ENCODE measurements at regions not wholly inside any gene's neighbourhood (a gene's known extent, or its start where the extent isn't known, plus 50 kb on each side); places are given as distances from the start of the nearest gene placed in this dataset.

DNA sequence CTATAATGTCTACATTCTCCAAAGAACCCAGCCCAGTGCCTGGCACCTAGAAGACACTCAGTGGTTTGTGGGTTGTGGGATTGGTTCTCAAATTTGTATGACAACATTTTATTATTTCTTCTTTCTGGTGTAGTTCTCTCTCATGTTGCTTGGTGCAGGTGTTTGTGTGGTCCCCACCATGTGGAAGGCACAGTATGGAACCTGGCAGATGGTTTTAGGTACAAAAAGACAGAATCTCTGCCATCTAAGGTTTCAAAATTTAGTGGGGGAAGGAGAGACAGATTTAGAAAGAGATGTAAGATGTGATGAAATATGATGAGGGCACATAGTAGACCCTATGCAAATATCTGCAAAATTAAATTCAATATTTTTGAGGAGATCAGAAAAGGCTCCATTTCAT, 323.8 kb downstream of the CDK5RAP2 start:
- no peak overlapping the region for H3K4me3 Mint-ChIP-seq
- peaks cover 3% of the 10 kb centered on the region for H3K27me3 Mint-ChIP-seq (ENCODE audit: low read depth)
- no peaks in the 10 kb centered on the region for H3K36me3 Mint-ChIP-seq (ENCODE audit: low read depth)
- no peak for DNase-seq
- no peak overlapping the region for H3K27ac Mint-ChIP-seq
- H3K9me3 Mint-ChIP-seq (ENCODE audit: insufficient read depth) = no peaks in the 10 kb centered on the region
- CTCF ChIA-PET = no interaction called here
- no peak for ATAC-seq
- H3K4me1 Mint-ChIP-seq (ENCODE audit: low read depth) = no peaks in the 10 kb centered on the region
- POLR2A ChIA-PET = no interaction called here

DNA sequence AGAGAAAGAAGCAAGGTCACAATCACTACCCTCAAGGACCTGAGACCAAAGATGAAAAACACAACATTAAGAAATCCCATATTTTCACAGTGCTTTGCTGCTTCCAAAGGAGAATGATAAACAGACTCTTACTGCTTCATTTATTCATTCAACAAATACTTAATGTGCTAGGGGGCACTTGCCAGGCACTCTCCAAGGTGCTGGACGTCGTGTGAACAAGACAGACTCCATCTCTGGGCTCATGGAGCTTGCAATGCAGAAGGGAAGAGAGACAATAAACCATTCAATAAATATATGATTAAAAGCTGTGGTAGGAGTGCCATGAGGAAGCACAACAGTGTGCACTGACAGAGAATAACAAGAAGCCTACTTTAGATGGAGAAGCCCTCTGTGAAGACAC, 327.7 kb downstream of the CDK5RAP2 start:
- ChIA-PET POLR2A (no interaction called here), CTCF (no interaction called here)
- no peak overlapping the region for H3K27ac Mint-ChIP-seq
- no peak overlapping the region for H3K4me3 Mint-ChIP-seq
- DNase-seq = no peak
- no peaks in the 10 kb centered on the region for H3K36me3 Mint-ChIP-seq (ENCODE audit: low read depth)
- no peaks in the 10 kb centered on the region for H3K27me3 Mint-ChIP-seq (ENCODE audit: low read depth)
- ATAC-seq = no peak
- H3K9me3 Mint-ChIP-seq (ENCODE audit: insufficient read depth) = no peaks in the 10 kb centered on the region
- H3K4me1 Mint-ChIP-seq (ENCODE audit: low read depth) = no peaks in the 10 kb centered on the region

DNA sequence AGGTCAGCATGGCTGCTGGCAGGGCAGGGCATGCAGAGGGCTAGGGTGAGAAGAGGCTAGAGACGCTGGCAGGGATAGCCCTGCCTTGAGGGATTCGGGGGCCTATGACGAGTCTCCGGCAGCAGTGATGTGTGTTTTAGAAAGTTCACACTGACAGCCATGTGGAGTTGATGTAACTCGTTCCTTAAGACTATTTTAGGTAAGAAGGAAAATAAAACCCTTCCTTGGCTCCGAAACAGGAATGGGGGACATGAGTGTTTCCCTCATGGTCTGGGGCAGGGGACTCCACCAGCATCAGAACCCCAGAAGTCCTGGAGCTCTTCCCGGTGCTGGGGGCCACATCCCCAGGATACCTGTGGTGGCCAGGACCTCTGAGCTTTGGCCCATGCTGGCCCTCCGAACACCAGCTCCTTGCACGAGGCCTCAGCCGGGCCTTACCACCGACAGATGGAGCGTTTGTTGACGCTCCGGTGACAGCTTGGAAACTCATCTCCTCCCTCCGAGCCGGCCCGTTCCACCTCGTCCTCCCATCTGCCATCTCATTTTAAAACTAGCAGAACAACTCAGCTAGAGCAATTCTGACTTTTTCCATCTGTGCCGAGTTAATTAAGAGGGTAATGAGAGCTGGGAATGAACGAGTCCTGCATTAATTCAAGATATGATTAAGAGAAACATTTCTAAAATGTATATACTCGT, 337.7 kb downstream of the CDK5RAP2 start:
- Mint-ChIP-seq H3K27me3 (ENCODE audit: low read depth) (no peaks in the 10 kb centered on the region), H3K36me3 (ENCODE audit: low read depth) (no peaks in the 10 kb centered on the region), H3K4me1 (ENCODE audit: low read depth) (no peaks in the 10 kb centered on the region), H3K27ac (no peak overlapping the region), H3K4me3 (no peak overlapping the region), H3K9me3 (ENCODE audit: insufficient read depth) (no peaks in the 10 kb centered on the region)
- ChIA-PET POLR2A (no interaction called here), CTCF (no interaction called here)
- DNase-seq (no peak), ATAC-seq (no peak)

DNA sequence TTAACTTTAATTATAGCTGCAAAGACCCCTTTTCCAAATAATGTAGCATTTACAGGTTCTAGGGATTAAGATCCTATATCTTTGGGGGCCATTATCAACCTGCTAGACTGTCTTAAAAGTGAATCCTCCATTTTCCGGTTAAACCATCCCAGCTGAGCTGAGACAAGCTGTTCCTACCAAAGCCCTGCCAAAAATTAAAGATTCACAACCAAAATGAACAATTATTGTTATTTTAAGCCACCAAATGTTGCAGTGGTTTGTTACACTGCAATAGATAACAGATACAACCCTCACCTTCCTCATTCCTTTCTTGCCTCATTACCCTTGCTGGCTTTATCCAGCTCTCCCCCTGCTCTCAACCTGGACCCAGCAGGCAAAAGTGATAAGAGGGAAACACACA, 343.4 kb downstream of the CDK5RAP2 start:
- ATAC-seq (no peak), DNase-seq (no peak)
- Mint-ChIP-seq H3K27ac (no peak overlapping the region), H3K36me3 (ENCODE audit: low read depth) (no peaks in the 10 kb centered on the region), H3K4me1 (ENCODE audit: low read depth) (no peaks in the 10 kb centered on the region), H3K27me3 (ENCODE audit: low read depth) (no peaks in the 10 kb centered on the region), H3K4me3 (no peak overlapping the region), H3K9me3 (ENCODE audit: insufficient read depth) (no peaks in the 10 kb centered on the region)
- POLR2A ChIA-PET = no interaction called here
- CTCF ChIA-PET = no interaction called here

DNA sequence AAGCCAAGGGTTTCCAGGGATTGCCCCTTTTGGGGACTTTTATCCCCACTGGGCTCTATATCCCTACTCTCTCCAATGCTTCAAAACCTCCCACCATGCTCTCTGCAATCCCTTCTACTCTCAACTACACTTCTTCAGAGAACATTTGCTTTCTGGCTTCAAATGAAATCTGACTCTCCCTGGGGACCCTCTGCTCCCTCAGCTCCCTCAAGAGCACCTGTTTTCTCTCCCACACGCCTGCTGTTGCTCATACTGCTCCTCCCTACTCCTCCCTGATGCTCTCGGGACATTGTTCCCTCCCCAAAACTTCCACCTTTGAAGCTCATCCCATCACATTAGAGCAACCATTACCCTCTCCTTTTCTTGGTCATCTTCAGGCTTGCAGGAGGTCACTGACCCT, 344.9 kb downstream of the CDK5RAP2 start:
- Mint-ChIP-seq H3K4me1 (ENCODE audit: low read depth) (no peaks in the 10 kb centered on the region), H3K27me3 (ENCODE audit: low read depth) (no peaks in the 10 kb centered on the region), H3K27ac (no peak overlapping the region), H3K9me3 (ENCODE audit: insufficient read depth) (no peaks in the 10 kb centered on the region), H3K4me3 (no peak overlapping the region), H3K36me3 (ENCODE audit: low read depth) (no peaks in the 10 kb centered on the region)
- ChIA-PET CTCF (no interaction called here), POLR2A (no interaction called here)
- ATAC-seq (no peak), DNase-seq (no peak)

DNA sequence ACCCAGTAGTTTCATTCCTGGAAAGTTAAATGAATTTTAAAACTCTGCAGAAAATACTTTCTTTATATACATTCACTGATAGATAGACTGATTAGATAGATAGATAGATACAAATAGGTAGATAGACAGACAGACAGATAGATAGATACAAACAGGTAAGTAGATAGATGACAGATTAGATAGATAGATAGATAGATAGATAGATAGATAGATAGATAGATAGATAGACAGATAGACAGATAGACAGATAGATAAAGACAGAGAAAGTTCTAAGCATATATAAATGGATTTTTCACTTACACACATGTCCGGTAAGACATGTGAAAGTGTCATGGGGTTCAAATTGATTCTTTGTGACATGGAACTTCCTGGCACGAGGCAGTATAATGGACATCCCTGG, 349.7 kb downstream of the CDK5RAP2 start:
- ATAC-seq = no peak
- Mint-ChIP-seq H3K4me3 (no peak overlapping the region), H3K27ac (no peak overlapping the region), H3K4me1 (ENCODE audit: low read depth) (no peaks in the 10 kb centered on the region), H3K27me3 (ENCODE audit: low read depth) (no peaks in the 10 kb centered on the region), H3K36me3 (ENCODE audit: low read depth) (no peaks in the 10 kb centered on the region), H3K9me3 (ENCODE audit: insufficient read depth) (no peaks in the 10 kb centered on the region)
- ChIA-PET POLR2A (no interaction called here), CTCF (no interaction called here)
- no peak for DNase-seq

DNA sequence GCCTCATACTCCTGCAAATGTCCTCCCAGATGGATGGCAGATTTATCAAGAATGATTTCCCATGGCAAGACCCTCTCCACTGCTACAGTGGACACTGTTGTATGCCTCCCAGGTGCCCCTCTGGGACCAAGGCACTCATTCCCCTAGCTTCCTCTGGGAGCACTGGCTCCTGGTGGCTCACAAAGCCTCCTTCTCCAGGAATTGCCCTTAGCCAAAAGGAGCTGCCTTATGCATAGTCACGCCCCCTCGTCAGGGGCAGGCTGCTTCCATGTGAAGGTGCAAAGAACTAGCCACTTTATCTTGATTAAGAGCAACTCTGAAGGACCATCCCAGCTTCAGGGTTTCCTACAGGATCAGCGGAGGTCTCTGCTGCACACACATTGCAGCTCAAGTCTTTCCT, 358.1 kb downstream of the CDK5RAP2 start:
- ChIA-PET POLR2A (no interaction called here), CTCF (no interaction called here)
- Mint-ChIP-seq H3K4me1 (ENCODE audit: low read depth) (no peaks in the 10 kb centered on the region), H3K9me3 (ENCODE audit: insufficient read depth) (no peaks in the 10 kb centered on the region), H3K4me3 (no peak overlapping the region), H3K27me3 (ENCODE audit: low read depth) (no peaks in the 10 kb centered on the region), H3K36me3 (ENCODE audit: low read depth) (no peaks in the 10 kb centered on the region), H3K27ac (no peak overlapping the region)
- DNase-seq (no peak), ATAC-seq (no peak)

DNA sequence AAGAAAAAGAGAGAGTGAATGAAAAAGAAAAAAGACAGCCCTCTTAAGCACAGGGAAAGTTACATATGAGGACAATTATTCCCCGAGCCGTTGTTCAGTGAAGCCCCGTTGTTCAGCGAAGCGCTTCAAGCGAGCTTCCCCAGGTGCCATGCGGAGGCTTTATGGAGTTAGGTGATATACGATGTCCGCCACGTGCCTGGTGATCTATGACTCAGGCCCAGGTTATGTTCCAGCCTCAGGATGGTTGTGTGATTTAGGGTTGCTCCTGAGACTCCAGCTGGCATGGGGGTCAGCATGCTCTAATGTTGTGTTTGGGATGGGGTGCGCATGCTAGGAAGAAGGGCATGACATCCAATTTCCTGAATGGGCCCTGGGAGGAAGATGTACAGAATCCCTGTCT, 365.6 kb downstream of the CDK5RAP2 start:
- ATAC-seq (no peak), DNase-seq (no peak)
- Mint-ChIP-seq H3K9me3 (ENCODE audit: insufficient read depth) (no peaks in the 10 kb centered on the region), H3K4me1 (ENCODE audit: low read depth) (no peaks in the 10 kb centered on the region), H3K4me3 (no peak overlapping the region), H3K27ac (no peak overlapping the region), H3K27me3 (ENCODE audit: low read depth) (no peaks in the 10 kb centered on the region), H3K36me3 (ENCODE audit: low read depth) (no peaks in the 10 kb centered on the region)
- ChIA-PET POLR2A (no interaction called here), CTCF (no interaction called here)

DNA sequence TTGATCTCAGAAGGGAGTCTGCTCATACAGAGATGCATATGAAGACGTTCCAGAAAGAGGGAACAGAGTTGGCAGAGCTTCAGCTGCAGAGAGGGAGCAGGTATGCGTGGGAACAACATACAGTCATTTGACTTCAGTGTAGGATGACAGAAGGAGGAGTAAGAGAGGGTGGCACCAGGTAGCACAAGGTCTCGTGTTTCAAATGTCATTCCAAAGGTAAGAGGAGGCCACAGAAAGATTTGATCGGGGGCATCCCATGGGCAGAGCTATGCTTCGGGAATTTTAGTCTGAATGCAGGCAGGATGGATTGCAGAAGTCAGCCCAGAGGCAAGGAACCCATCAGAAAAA, 367.1 kb downstream of the CDK5RAP2 start:
- DNase-seq (no peak), ATAC-seq (no peak)
- Mint-ChIP-seq H3K27me3 (ENCODE audit: low read depth) (no peaks in the 10 kb centered on the region), H3K36me3 (ENCODE audit: low read depth) (no peaks in the 10 kb centered on the region), H3K4me3 (no peak overlapping the region), H3K4me1 (ENCODE audit: low read depth) (no peaks in the 10 kb centered on the region), H3K9me3 (ENCODE audit: insufficient read depth) (no peaks in the 10 kb centered on the region), H3K27ac (no peak overlapping the region)
- CTCF ChIA-PET = no interaction called here
- POLR2A ChIA-PET = no interaction called here

DNA sequence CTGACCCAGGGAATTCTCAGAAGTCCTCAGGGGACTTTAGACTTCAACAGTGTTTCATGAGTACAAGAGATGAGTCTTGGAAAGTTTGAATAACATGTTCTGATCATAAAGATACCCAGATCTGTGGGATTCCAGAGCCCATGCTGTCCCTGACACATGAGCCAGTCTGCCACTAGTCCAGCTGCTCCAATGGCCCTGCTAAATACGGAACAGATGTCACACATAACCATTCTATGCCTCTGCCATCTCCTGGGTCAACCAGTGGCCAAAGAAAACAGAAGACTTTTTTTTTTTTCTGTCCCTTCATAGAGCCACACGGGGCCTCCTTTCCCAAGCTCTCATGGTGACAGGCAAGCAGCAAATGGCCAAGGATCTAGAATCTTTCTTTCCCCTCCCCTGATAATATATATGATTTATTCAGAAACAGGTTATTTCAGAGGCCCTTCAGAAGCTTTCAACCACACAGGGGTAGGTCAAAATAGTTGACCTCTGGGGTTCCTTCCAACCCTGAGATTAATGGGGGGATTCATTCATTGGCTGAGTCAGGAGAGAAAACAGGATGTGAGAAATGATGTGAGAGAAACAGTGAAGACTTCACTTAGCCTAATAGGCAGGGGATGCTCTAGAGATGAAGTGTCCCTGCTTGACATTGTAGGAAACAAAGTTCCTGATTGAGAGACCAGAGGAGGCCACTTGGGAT, 367.7 kb downstream of the CDK5RAP2 start:
- no peak for ATAC-seq
- no peak overlapping the region for H3K27ac Mint-ChIP-seq
- ChIA-PET POLR2A (no interaction called here), CTCF (no interaction called here)
- no peak for DNase-seq
- no peaks in the 10 kb centered on the region for H3K36me3 Mint-ChIP-seq (ENCODE audit: low read depth)
- H3K27me3 Mint-ChIP-seq (ENCODE audit: low read depth) = no peaks in the 10 kb centered on the region
- no peaks in the 10 kb centered on the region for H3K9me3 Mint-ChIP-seq (ENCODE audit: insufficient read depth)
- no peak overlapping the region for H3K4me3 Mint-ChIP-seq
- H3K4me1 Mint-ChIP-seq (ENCODE audit: low read depth) = no peaks in the 10 kb centered on the region

DNA sequence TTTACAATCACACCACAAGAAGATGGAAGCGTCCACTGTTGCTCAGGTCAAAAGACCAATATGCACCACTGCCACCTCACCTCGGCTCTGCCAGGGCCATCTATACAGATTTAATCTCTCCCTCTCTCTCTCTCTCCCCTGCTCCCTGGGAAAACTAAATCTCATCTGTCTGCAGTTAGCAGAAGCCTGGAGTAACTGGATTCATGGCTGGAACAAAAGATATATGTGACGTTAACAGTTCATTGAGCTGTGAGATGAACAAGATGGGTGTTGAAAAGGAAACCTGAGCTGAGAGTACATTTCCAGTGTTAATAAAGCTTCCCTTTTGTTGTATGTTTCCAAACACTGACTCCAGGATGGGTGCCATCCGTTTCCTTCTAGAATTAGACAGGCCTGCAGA, 369.7 kb downstream of the CDK5RAP2 start:
- Mint-ChIP-seq H3K27me3 (ENCODE audit: low read depth) (no peaks in the 10 kb centered on the region), H3K4me1 (ENCODE audit: low read depth) (no peaks in the 10 kb centered on the region), H3K9me3 (ENCODE audit: insufficient read depth) (no peaks in the 10 kb centered on the region), H3K27ac (no peak overlapping the region), H3K36me3 (ENCODE audit: low read depth) (no peaks in the 10 kb centered on the region), H3K4me3 (no peak overlapping the region)
- POLR2A ChIA-PET = no interaction called here
- no peak for DNase-seq
- CTCF ChIA-PET = no interaction called here
- no peak for ATAC-seq

DNA sequence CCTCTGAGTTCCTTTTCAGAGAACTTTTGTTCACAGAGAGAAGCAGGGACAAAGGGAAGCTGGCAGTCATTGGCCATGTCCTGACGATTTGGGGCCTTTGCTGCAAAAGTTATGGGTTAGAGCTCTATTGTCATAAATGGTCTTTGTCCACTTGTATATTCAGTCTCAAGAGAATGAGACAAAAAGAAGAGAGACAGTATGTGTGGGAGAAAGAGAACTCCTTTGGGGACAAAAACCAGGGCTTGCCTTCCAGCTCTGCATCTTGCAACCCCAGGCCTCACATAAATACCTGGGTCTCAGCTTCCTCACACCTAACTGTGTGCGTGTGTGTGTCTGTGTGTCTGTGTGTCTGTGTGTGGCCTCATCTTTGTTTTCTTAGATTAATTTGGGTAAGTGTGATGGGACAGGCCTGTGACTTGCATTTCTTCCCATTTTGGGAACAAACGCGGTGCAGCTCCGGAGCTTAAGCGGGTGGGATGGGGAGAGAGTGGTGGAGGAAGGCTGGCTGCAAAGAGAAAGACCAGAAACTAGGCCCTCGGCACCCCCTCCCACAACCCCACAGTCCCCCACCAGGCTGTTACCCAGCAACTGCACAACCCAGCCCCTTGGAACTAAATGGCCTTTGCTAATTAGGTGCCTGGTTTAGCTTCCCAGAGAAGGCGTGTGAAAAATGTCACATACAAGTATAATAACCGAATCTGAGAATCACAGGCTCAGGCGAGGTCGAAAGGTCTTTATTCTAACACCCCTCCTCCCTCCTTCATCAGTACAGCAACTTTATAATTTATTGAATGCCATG, 376.9 kb downstream of the CDK5RAP2 start:
- CTCF ChIA-PET = no interaction called here

More for the DNA sequence above, 376.9 kb downstream of the CDK5RAP2 start:
- POLR2A ChIA-PET = no interaction called here
- H3K4me3 Mint-ChIP-seq = no peak overlapping the region
- no peaks in the 10 kb centered on the region for H3K36me3 Mint-ChIP-seq (ENCODE audit: low read depth)
- no peaks in the 10 kb centered on the region for H3K9me3 Mint-ChIP-seq (ENCODE audit: insufficient read depth)
- H3K27me3 Mint-ChIP-seq (ENCODE audit: low read depth) = no peaks in the 10 kb centered on the region
- H3K4me1 Mint-ChIP-seq (ENCODE audit: low read depth) = no peaks in the 10 kb centered on the region
- ATAC-seq (no peak), DNase-seq (no peak)
- H3K27ac Mint-ChIP-seq = no peak overlapping the region

Measured in activated CD8-positive, alpha-beta T cell treated with anti-CD3 and anti-CD28 coated beads, Interleukin-2, amount 10 ng/mL, durations not matched to agents 7 days and 5 days (primary cell).